HCT116 (cell line): ENCODE measurements at regions not wholly inside any gene's neighbourhood (a gene's known extent, or its start where the extent isn't known, plus 50 kb on each side); places are given as distances from the start of the nearest gene placed in this dataset.

Experiments used
- EGR1 ChIP-seq: IDR thresholded peaks from 2 replicates; pipeline ENCODE4 v1.6.1; 2012; ENCODE audit warnings: low read depth
- ELF1 ChIP-seq: IDR thresholded peaks from 2 replicates; pipeline ENCODE4 v1.6.1; 2012; ENCODE audit warnings: low read depth, borderline replicate concordance
- EZH2 ChIP-seq: fragments of 200-600 bp; sonication (generic); IDR thresholded peaks from 2 replicates; pipeline ENCODE4 v1.6.1; 2017; ENCODE audit warnings: antibody characterized with exemption, mixed run types
- FOSL1 ChIP-seq: IDR thresholded peaks from 2 replicates; pipeline ENCODE4 v1.6.1; 2012; ENCODE audit warnings: low read depth
- JUND ChIP-seq: IDR thresholded peaks from 2 replicates; pipeline ENCODE4 v1.6.1; 2012
- POLR2A ChIP-seq: IDR thresholded peaks from 2 replicates; pipeline ENCODE4 v1.7.0; 2011; ENCODE audit warnings: borderline replicate concordance; ENCODE audit not compliant: insufficient read depth, insufficient read length; ENCODE audit errors: extremely low read depth
- RAD21 ChIP-seq: IDR thresholded peaks from 2 replicates; pipeline ENCODE4 v1.6.1; 2012; ENCODE audit warnings: low read depth, mild to moderate bottlenecking
- TCF7L2 ChIP-seq: IDR thresholded peaks from 2 replicates; pipeline ENCODE4 v1.7.0; 2011; ENCODE audit warnings: borderline replicate concordance, inconsistent platforms; ENCODE audit not compliant: insufficient read depth, insufficient read length; ENCODE audit errors: extremely low read depth
- YY1 ChIP-seq: IDR thresholded peaks from 2 replicates; pipeline ENCODE4 v1.6.1; 2011; ENCODE audit warnings: low read length, low read depth, moderate library complexity, mild to moderate bottlenecking; ENCODE audit not compliant: insufficient replicate concordance; ENCODE audit errors: extremely low read depth
- ZNF274 ChIP-seq: fragments of 200-500 bp; sonication (Bioruptor generic); IDR thresholded peaks from 2 replicates; pipeline ENCODE4 v1.6.1; 2014; ENCODE audit warnings: mild to moderate bottlenecking, low read depth, low read length, inconsistent platforms
- TF ChIP-seq, protein P1 (sequence below), 3 experiments: fragments of 200-600 bp in 1 of 3; sonication (generic) in 1 of 3; IDR thresholded peaks in 2 of 3; conservative IDR thresholded peaks in 1 of 3; 2 replicates each; pipeline ENCODE4 v1.5.1; 2012 to 2017; ENCODE audit warnings: low read depth in 2 of 3, low read length in 2 of 3, antibody characterized with exemption in 1 of 3, borderline replicate concordance in 1 of 3, control low read depth in 1 of 3, mild to moderate bottlenecking in 1 of 3, mixed read lengths in 1 of 3, mixed run types in 1 of 3, moderate library complexity in 1 of 3; ENCODE audit not compliant: insufficient read depth in 1 of 3
- TF ChIP-seq, protein P2 (sequence below): IDR thresholded peaks from 2 replicates; pipeline ENCODE4 v1.6.1; 2012
- TF ChIP-seq, protein P3 (sequence below): IDR thresholded peaks from 2 replicates; pipeline ENCODE4 v1.6.1; 2012
- TF ChIP-seq, protein P4 (sequence below): IDR thresholded peaks from 2 replicates; pipeline ENCODE4 v1.6.1; 2012; ENCODE audit warnings: low read depth

DNA sequence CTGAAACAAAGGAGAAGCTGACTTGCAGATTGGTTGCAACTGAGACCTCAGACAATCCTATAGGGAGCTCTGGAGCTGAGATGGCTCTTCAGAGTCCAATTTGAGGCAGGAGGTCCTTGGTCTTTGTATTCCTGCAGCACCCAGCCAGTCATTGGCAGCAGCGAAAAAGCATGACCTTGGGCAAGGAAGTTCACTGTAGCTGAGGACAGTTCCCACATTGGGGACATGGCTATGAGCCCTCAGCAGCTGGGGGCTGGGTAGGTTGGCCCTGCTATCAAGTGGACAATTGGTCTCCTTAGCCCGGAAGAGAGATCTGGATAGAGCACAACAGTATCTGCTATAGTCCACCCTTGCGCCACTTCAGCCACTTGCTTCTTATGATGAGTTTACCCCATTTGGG, 56.9 kb upstream of the ATP6AP2 start:
- TF ChIP-seq, protein P1, sequence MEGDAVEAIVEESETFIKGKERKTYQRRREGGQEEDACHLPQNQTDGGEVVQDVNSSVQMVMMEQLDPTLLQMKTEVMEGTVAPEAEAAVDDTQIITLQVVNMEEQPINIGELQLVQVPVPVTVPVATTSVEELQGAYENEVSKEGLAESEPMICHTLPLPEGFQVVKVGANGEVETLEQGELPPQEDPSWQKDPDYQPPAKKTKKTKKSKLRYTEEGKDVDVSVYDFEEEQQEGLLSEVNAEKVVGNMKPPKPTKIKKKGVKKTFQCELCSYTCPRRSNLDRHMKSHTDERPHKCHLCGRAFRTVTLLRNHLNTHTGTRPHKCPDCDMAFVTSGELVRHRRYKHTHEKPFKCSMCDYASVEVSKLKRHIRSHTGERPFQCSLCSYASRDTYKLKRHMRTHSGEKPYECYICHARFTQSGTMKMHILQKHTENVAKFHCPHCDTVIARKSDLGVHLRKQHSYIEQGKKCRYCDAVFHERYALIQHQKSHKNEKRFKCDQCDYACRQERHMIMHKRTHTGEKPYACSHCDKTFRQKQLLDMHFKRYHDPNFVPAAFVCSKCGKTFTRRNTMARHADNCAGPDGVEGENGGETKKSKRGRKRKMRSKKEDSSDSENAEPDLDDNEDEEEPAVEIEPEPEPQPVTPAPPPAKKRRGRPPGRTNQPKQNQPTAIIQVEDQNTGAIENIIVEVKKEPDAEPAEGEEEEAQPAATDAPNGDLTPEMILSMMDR (IDR thresholded peaks at IDR 0.05 in 2 of 3, conservative IDR thresholded peaks at IDR 0.05 in 1 of 3; ENCODE audit: borderline replicate concordance in 1 of 3, insufficient read depth in 1 of 3, low read depth in 2 of 3, low read length in 2 of 3), result no peak
- no peak for TF ChIP-seq JUND
- TF ChIP-seq POLR2A, result no peak
- TF ChIP-seq, protein P2, sequence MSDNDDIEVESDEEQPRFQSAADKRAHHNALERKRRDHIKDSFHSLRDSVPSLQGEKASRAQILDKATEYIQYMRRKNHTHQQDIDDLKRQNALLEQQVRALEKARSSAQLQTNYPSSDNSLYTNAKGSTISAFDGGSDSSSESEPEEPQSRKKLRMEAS, result no peak
- no peak for TF ChIP-seq YY1
- TF ChIP-seq, protein P3, sequence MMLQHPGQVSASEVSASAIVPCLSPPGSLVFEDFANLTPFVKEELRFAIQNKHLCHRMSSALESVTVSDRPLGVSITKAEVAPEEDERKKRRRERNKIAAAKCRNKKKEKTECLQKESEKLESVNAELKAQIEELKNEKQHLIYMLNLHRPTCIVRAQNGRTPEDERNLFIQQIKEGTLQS, result no peak
- no peak for TF ChIP-seq RAD21
- TF ChIP-seq EZH2, result no peak
- no peak for TF ChIP-seq FOSL1
- no peak for TF ChIP-seq EGR1
- TF ChIP-seq, protein P4, sequence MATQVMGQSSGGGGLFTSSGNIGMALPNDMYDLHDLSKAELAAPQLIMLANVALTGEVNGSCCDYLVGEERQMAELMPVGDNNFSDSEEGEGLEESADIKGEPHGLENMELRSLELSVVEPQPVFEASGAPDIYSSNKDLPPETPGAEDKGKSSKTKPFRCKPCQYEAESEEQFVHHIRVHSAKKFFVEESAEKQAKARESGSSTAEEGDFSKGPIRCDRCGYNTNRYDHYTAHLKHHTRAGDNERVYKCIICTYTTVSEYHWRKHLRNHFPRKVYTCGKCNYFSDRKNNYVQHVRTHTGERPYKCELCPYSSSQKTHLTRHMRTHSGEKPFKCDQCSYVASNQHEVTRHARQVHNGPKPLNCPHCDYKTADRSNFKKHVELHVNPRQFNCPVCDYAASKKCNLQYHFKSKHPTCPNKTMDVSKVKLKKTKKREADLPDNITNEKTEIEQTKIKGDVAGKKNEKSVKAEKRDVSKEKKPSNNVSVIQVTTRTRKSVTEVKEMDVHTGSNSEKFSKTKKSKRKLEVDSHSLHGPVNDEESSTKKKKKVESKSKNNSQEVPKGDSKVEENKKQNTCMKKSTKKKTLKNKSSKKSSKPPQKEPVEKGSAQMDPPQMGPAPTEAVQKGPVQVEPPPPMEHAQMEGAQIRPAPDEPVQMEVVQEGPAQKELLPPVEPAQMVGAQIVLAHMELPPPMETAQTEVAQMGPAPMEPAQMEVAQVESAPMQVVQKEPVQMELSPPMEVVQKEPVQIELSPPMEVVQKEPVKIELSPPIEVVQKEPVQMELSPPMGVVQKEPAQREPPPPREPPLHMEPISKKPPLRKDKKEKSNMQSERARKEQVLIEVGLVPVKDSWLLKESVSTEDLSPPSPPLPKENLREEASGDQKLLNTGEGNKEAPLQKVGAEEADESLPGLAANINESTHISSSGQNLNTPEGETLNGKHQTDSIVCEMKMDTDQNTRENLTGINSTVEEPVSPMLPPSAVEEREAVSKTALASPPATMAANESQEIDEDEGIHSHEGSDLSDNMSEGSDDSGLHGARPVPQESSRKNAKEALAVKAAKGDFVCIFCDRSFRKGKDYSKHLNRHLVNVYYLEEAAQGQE, result no peak
- TF ChIP-seq TCF7L2, result no peak
- TF ChIP-seq ELF1, result no peak
- TF ChIP-seq ZNF274, result no peak
